SKM-1 (cell line): ENCODE measurements at regions not wholly inside any gene's neighbourhood (a gene's known extent, or its start where the extent isn't known, plus 50 kb on each side); places are given as distances from the start of the nearest gene placed in this dataset.
"Not testable (repeated sequence)": the region's sequence is repeated elsewhere in the genome, so short reads cannot be mapped to it uniquely, and the experiment has no call there.

Experiments used
- DNase-seq: peaks from one replicate; lab custom pipeline; 2025; ENCODE audit not compliant: unreplicated experiment; lab: John Stamatoyannopoulos, UW

DNA sequence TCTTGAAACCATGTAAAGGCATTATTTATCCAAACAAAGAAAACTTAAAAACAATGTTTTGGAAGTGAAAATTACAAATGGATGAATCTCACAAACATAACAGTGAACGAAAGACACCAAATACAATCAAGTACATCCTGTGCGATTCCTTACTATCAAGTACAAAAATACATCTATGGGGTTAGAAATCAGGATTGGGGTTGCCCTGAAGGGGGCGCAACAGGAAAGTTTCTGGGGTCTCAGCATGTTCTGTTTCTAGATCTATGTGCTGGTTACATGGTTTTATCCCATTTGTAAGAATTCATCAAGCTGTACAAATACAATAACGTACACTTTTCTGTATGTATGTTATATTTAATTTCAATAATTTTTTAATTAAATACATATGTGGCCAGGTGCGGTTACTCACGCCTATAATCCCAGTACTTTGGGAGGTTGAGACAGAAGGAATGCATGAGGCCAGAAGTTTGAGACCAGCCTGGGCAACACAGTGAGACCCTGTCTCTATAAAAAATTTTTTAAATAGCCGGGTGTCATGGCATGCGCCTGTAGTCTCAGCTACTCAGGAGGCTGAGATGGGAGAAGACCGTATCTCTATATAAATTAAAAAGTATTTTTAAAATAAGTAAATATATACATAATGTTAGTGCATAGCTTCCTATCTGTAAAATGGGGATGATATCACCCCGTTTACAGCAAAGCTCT, 121.5 kb upstream of the SOD1 start:
- DNase-seq = no peak

DNA sequence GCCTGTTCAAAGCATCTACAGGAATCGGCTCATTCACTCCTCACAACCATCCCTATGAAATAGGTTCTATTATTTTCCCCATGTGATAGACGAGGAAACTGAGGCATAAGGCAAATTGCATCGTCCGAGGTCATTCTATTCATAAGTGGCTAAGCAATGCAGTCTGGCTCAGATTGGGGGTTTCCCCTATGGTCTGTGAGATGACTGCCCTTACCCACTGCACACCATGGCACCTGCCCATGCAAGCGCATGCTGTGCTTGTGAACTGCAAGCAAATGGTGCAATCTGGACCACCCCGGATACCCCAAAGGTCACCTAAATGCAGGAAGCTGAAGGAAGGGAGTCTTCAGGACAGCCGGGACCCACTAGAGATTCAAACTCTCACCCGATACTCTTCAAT, 123.4 kb upstream of the SOD1 start:
- no peak for DNase-seq

DNA sequence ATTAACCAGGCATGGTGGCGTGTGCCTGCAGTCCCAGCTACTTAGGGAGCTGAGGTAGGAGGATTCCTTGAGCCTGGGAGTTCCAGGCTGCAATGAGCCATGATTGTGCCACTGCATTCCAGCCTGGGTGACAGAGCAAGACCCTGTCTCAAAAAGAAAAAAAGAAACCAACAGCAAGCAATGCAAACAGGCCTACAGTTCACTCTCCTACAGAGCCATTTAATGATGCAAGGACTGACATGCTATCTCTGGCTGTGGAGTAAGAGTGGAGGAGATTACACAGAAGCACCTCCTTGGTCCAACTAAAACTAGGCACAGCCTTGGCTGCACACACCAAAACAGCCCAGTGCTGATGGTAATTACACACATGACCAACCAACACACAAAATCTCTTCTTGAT, 127.5 kb upstream of the SOD1 start:
- DNase-seq = no peak

DNA sequence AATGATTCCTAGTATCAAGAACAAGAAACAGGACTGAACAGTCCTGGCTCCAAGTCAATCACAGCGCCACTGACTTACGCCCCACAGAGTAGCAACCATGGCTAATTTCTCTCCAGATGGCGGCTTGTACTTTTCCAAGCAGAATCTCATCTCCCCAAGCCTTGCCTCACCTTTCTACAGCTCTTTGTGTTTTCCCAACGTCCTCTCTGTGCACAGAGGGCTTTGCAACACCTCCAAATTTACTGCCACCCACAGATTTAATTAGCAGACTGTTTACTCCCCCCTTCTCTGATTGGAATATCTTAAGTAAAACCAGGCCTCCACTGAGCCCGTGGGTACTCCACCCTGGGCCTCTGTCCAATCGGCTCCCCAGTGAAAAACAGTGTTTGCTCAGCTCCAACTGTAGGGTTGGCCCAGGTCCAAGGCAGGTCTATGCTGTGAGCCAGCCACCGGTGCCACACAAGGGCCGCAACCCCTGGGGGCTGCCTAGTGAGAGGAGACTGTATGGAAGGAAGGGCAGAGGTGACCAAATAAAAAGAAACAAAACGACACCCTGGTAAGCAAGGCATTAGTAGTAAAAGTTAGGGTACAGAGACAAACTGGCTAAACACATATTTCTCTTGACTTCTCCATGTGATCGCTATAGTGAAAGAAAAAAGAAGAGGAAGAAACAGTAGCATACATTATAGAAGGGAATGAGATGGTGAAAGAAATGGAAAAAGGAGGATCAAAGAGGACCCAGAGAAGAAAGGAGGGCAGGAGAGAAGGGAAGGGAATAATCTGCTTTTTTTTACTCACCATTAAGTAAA, 128.4 kb upstream of the SOD1 start:
- no peak for DNase-seq

DNA sequence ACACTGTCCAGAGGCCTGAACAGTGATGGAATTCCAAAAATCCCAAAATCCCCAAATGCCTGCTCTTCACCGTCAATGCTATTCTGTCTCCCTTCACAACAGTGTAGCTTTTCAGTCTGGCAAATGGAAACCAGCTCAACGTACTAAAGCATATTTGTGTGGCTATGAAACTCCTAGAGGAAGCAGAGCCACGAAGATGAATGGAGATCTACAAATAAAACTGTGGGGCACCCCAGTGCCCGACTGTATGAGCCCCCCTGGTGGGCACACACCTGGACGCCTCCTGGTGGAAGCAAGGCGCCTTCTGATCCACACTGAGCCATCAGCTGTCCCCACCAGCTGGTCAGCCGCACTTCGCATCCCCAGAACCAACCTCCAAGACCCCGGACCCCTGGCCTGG, 129.1 kb upstream of the SOD1 start:
- no peak for DNase-seq

DNA sequence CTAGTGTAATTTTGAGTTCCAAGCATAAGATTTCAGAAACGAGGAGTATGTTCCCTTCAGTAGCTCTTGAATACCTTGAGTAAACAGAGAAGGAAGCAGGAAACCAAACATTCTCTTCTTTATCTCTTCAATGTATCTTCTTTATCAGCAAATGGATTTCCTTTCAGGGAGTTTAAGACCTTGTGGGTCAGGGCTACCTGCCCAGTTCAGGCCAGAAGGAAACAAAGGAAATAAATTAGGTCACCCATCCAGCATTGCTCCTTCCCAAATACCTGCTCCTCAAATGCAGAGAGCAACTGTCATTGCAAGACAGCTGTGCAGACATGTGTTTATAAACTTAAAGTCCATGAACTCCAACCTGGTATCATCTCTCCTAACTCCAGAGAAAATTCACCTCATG, 130.1 kb upstream of the SOD1 start:
- DNase-seq = no peak

DNA sequence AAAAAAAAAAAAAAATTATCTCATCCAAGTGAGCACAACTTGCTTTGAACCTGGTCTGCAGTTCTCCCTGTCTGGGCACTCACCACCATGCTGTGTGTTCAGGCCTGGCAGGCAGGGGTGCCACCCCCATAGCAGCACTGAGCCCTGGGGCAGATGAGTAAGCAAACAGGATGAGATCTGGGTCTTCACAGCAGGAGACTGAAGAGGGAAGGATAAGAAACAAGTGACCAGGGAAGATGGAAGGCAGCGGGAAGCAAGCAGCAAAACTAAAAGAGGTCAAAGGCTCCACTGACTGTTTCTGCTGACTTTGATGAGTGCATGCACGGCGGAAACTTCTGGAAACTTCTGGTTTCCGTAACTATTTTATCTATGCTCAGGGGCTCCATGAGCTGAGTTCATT, 133.5 kb upstream of the SOD1 start:
- DNase-seq = no peak

DNA sequence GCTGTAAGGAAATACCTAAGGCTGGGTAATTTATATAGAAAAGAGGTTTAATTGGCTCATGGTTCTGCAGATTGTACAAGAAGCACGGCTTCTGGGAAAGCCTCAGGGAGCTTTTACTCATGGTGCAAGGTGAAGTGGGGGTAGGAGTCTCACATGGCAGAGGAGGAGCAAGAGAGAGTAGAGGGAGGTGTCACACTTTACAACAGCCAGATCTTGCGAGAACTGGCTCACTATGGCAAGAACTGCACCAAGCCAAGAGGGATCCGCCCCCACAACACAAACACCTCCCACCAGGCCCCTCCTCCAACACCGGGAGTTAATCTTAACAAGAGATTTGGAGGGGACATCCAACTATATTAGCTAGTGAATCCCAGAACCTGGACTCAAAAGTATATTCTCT, 135.4 kb upstream of the SOD1 start:
- no peak for DNase-seq

DNA sequence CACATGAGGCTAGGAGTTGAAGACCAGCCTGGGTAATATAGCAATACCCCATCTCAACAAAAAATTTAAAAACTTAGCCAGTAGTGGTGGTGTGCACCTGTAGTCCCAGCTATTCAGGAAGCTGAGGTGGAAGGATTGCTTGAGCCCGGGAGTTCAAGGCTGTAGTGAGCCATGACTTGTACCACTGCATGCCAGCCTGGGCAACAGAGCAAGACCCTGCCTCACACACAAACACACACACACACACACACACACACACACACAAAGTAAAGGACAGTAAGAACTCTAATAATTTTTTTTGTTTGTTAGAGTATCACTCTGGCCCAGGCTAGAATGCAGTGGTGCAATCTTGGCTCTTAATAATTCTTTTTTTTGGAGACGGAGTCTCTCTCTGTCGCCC, 138.0 kb upstream of the SOD1 start:
- no peak for DNase-seq

DNA sequence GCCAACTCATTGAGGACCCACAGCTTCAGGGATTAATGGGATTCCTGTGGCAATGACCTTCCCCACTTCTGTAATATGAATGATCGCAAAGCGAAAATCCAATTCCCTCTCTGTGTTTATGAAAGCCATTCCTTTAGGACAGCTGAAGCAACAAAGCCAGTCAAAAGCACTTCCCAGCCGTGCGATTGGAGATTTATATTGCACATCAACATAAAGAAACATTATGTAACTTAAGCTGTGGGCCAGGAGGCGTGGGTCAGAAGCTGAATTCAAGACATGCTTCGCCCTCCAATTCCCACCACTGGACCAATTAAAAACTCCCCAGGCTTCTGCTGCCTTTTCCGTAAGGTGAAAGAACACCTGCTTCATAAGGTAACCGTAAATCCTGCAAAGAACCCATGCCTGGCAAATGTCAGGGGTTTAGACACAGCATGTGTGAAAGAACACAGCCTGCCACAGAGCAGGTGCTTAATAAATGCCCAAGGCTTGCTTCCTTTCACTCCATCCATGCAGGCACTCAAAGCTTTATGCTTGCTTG, 138.9 kb upstream of the SOD1 start:
- no peak for DNase-seq

DNA sequence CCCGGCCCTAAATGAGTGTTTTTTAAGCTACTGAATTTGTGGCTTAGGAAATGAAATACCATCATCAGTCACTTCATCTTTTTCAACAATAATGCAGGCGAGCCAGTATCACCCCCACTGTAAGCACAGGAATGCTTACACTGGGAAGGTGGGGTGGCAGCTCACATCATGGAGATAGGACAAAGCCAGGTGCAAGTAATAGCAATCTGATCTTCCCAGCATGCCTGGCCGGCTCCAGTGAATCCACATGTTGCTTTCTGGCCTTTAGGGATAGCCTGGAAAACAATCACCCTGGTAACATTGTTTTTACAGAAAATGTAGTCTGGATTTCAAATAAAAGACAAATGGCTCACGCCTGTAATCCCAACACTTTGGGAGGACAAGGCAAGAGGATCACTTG, 140.9 kb upstream of the SOD1 start:
- DNase-seq = no peak

DNA sequence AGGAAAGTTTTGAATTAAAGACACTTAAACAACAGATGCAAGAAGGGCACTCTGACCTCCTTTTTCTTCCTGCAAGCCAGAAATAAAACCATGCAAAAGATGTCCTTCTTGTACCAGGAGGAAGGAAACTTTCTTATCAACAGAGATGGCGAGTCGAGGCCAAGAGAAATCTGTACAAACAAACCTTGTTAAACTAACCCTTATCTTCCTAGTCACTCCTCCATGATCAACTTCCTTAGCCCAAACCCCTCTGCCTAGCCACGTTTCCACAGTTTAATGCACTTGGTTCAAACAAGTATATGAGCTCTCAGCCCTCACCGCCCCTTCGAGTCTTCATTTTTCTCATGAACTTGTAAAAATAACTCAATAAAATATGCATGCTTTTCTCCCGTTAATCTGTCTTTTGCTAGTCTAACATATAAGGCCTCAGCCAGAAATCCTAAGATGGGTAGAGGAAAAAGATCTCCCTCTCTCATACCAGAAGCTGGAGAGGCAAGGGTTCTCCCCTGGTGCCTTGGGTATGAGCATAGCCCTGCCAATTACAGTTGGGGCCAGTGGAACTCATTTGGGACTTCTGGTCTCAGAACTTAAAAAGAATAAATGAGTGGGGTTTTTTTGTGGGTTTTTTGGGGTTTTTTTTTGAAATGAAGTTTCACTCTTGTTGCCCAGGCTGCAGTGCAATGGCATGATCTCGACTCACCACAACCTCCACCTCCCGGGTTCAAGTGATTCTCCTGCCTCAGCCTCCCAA, 141.7 kb upstream of the SOD1 start:
- DNase-seq = no peak

DNA sequence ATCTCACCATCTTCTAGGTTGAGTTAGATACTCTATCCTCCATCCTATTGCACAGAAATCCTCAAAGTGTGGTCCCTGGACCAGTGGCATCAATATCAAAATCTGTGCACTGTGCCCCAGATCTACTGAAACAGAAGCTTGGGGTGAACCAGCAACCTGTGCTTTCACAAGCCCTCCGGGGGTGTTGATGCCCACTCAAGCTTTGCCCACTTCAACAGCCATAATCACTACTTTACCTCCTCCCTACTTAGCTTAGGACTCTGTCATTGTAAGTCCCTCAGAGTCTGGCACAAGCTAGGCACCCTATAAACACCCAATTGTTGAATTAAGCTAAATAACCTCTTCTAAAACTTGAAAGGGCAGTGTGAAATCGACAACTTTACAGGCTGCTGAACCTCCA, 144.2 kb upstream of the SOD1 start:
- no peak for DNase-seq

DNA sequence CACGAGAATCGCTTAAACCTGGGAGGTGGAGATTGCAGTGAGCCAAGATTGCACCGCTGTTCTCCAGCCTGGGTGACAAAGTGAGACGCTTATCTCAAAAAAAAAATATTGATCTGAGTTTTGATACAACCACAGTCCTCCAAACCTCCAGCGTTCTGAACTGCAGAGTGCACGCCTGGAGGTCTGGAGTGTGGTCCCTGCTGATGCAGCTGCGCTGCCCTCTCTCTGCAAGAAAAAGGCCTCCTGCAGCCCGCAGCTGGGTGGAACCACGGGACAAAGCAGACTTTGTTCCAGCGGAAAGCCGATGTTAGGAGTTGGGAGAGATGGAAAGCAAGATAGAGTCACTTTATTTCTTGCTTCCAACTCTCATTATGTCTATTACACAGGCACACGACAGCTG, 144.9 kb upstream of the SOD1 start:
- DNase-seq = no peak

DNA sequence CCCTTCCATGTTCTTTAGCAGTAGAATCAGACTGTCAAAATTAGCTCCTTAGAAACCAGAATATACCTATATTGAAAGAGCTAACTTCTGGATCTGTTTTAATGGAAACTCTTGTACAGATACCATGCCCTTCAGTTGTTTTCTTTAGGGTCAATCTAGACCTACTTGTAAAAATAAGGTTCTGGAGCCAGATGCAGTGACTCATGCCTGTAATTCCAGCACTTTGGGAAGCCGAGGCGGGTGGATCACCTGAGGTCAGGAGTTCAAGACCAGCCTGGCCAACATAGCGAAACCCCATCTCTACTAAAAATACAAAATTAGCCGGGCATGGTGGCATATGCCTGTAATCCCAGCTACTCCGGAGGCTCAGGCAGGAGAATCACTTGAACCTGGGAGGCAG, 146.0 kb upstream of the SOD1 start:
- not testable (repeated sequence) for DNase-seq

DNA sequence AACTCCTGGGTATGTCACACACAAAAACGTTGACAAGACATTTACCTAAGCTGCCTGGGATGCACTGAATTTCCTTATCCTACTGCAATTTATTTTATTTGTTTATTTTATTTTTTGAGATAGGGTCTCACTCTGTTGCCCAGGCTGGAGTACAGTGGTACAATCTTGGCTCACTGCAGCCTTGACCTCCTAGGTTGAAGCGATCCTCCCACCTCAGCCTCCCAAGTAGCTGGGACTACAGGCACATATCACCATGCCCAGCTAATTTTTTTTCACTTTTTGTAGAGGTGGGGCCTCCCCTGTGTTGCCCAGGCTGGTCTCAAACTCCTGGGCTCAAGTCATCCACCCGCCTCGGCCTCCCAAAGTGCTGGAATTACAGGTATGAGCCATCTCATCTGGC, 147.5 kb upstream of the SOD1 start:
- DNase-seq = not testable (repeated sequence)

DNA sequence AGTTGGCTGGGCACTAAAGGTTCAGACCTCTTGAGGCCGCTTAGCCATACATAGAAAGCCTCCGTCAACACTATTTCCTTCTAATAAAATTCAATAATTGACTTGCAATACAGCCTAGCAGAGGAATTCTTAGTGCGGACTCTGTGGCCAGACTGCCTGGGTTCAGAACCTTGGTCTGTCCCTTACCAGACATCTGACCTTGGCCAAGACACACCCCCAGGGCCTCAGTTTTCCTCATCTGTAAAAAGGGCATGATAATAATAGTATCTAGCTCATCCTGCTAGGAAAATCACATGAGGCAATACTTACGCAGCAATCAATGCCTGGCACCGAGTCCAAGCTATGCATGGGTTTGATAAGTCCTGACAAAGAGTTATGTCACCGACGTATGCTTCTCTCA, 148.2 kb upstream of the SOD1 start:
- DNase-seq = no peak

DNA sequence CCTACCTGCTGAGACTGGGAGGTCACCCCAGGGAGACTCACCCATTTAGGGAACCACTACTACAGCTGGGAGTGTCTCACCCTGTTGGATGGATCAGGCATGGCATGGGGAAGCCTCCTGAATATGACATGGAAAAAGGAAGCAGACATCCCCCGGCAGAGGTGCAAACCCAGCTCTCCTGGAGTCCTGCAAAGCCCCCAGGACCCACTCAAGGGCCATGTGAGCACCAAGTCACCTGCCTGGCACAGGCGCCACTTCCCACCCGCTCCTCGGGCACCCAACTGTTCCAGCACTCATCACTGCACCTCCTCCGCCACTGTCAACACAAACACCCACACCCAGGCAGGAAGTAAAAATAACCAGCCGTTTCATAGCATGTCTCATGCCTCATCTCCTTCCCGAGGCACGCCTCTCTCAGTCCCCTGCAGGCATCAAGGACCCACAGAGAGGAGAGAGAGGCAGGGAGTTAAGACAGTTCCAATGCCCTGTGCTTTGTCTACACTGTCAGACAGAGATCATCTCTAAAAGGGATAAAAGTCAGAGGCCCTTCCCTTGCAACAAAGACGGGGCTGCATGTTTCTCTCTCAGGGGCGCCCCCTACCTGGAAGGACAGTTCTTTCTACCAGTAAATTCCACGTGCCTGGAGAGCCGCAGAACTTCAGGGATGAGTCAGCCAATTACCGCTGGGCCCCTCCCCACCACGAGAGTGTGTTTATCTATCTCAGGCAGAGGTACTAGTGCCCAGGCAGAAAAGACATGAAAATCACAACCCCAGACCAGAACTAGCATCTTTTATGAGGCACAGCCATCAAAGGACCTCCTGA, 150.1 kb upstream of the SOD1 start:
- peak; percentile 37 for DNase-seq

DNA sequence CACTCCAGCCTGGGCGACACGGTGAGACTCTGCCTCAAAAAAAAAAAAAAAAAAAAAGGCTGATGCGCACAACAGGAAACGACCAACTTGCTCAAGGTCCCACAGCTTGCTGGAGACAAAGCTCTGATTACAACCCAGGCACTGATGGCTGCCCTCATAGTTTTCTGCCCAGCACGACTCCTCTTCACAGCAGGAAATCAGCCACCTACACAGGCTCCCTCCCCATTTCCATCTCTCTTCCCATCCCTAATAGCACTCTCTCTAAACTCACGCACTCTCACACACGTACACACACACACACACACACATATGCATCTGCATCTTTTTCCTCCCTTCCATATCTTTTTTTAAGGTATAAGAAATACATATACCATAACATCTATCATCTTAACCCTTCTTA, 153.5 kb upstream of the SOD1 start:
- DNase-seq = no peak

DNA sequence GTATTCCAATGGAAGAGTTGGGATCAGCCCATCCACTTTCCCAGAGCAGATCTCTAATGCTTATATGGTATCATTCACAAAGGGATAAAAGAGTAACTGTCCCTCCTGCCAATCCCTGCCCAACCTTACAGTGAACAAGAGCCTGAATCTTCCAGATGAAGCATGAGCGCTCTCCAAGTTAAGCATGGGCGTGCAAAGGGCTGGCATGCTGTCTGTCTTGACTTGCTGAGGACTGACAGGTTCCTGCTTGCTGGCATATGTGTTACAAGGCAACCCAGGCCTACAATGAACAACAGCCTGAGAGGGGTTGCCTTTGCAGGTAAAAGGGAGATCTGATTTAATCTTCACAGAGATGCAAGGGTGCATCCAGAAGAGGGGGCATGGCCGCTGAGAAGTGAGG, 155.6 kb upstream of the SOD1 start:
- DNase-seq = no peak

DNA sequence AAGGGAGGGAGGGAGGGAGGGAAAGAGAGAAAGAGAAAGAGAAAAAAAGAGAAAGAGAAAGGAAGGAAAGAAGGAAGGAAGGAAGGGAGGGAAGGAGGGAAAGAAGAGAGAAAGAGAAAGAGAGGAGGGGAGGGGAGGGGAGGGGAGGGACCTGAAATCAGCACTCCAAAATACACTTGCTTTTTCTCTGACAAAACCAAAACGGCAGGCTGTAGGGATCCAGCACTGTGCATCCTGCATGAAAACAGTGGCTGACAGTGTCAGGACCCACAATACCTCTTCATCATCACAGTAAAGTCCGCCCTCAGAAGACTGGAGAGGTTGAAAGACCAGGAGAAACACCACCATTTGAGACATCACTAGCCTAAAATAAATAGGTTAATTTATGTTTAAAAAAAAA, 156.0 kb upstream of the SOD1 start:
- no peak for DNase-seq
